Ovary (tissue), 3 donors: ENCODE measurements at regions not wholly inside any gene's neighbourhood (a gene's known extent, or its start where the extent isn't known, plus 50 kb on each side); places are given as distances from the start of the nearest gene placed in this dataset.

Experiments
- CTCF ChIP-seq, 3 donors: fragments of 450-650 bp in 2 of 3; fragments of 200-600 bp in 1 of 3; IDR thresholded peaks; one replicate each; pipeline versions ENCODE4 v1.5.1 to v1.8.0; 2016 to 2022; ENCODE audit warnings: antibody characterized with exemption in 3 of 3, mild to moderate bottlenecking in 1 of 3
- POLR2A ChIP-seq: fragments of 450-650 bp; IDR thresholded peaks from one replicate; pipeline ENCODE4 v1.6.1; 2017; ENCODE audit warnings: antibody characterized with exemption, mild to moderate bottlenecking, moderate library complexity
- donor health status: DM: no; HTN: no; CAD: no.

- TF ChIP-seq CTCF (IDR thresholded peaks at IDR 0.05) (no peak), POLR2A (no peak)
Observed at GRCh38 chr6:163906006-163906710, 491.6 kb downstream of the QKI start.
